OCI-LY7 (cell line): ENCODE measurements at regions not wholly inside any gene's neighbourhood (a gene's known extent, or its start where the extent isn't known, plus 50 kb on each side); places are given as distances from the start of the nearest gene placed in this dataset.

ENCODE experiments used
- CTCF ChIP-seq: fragments of 200-600 bp; sonication (generic); conservative IDR thresholded peaks from 2 replicates; pipeline ENCODE4 v1.5.1; 2014; ENCODE audit warnings: mild to moderate bottlenecking, antibody characterized with exemption, low read length, moderate library complexity, mixed read lengths
- EZH2phosphoT487 ChIP-seq: fragments of 200-600 bp; sonication (generic); IDR thresholded peaks from 2 replicates; pipeline ENCODE4 v1.6.1; 2018; ENCODE audit warnings: low read depth, borderline replicate concordance, mild to moderate bottlenecking, mixed run types, antibody characterized with exemption, low read length, moderate library complexity, mixed read lengths

GRCh38 chr2:175259164-175259563, 77.7 kb upstream of the ATP5MC3 start:
- TF ChIP-seq CTCF (no peak), EZH2phosphoT487 (no peak)
